D721Med (cell line): ENCODE measurements at regions not wholly inside any gene's neighbourhood (a gene's known extent, or its start where the extent isn't known, plus 50 kb on each side); places are given as distances from the start of the nearest gene placed in this dataset.

Source experiments
- DNase-seq: peaks from one replicate; pipeline ENCODE4 v3.0.0; 2011; ENCODE audit warnings: low spot score; ENCODE audit not compliant: insufficient read length
- FAIRE-seq: peaks from 2 replicates; lab custom pipeline; 2011; peaks lifted over from hg19 to GRCh38; lab: Jason Lieb, UNC
- TF ChIP-seq, protein P1 (sequence below): IDR thresholded peaks from 2 replicates; pipeline ENCODE4 v1.5.1; 2012; ENCODE audit warnings: mild to moderate bottlenecking, control low read depth; ENCODE audit not compliant: insufficient read depth; ENCODE audit errors: missing control alignments

GRCh38 chr9:13548535-13548934 lies 269.0 kb upstream of the MPDZ start:
- TF ChIP-seq, protein P1, sequence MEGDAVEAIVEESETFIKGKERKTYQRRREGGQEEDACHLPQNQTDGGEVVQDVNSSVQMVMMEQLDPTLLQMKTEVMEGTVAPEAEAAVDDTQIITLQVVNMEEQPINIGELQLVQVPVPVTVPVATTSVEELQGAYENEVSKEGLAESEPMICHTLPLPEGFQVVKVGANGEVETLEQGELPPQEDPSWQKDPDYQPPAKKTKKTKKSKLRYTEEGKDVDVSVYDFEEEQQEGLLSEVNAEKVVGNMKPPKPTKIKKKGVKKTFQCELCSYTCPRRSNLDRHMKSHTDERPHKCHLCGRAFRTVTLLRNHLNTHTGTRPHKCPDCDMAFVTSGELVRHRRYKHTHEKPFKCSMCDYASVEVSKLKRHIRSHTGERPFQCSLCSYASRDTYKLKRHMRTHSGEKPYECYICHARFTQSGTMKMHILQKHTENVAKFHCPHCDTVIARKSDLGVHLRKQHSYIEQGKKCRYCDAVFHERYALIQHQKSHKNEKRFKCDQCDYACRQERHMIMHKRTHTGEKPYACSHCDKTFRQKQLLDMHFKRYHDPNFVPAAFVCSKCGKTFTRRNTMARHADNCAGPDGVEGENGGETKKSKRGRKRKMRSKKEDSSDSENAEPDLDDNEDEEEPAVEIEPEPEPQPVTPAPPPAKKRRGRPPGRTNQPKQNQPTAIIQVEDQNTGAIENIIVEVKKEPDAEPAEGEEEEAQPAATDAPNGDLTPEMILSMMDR, result no peak
- no peak for FAIRE-seq

GRCh38 chr9:13535141-13535540 lies 255.6 kb upstream of the MPDZ start:
- no peak for DNase-seq
- TF ChIP-seq, protein P1, result no peak
- FAIRE-seq, result no peak

More at GRCh38 chr9:13548535-13548934, 269.0 kb upstream of the MPDZ start:
- no peak for DNase-seq

- TF ChIP-seq, protein P1, result no peak
- no peak for DNase-seq
- FAIRE-seq, result no peak
Observed at GRCh38 chr9:13534006-13534405, 254.5 kb upstream of the MPDZ start.

GRCh38 chr9:13532407-13532806 lies 252.9 kb upstream of the MPDZ start:
- TF ChIP-seq, protein P1, result no peak
- FAIRE-seq, result no peak
- DNase-seq, result no peak

- DNase-seq (no peak), FAIRE-seq (no peak)
- TF ChIP-seq, protein P1, result no peak
Observed at GRCh38 chr9:13529321-13530104, 250.0 kb upstream of the MPDZ start.

- FAIRE-seq, result no peak
- DNase-seq, result no peak
- TF ChIP-seq, protein P1, result no peak
Observed at GRCh38 chr9:13524245-13524644, 244.8 kb upstream of the MPDZ start.

DNA sequence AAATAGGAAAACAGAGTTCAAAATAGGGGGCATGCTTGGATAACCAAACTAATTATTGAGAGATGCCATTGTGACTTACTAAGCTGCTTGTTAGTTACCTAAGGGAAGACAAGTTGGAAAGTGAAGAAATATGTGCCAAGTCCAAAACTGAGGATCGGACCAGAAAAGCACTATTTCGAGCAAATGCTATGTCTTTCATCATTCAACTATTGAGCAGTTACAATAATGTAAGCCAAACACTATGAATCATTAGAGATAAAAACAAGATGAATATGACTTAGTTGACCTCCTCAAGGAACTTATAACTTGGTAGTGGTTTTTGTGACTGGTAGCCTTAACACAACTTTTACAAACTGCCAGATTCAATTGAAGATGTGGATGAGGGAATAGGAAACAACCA lies 240.6 kb upstream of the MPDZ start:
- DNase-seq (no peak), FAIRE-seq (no peak)
- TF ChIP-seq, protein P1, result no peak
